ENCODE measurements at regions not wholly inside any gene's neighbourhood (a gene's known extent, or its start where the extent isn't known, plus 50 kb on each side); places are given as distances from the start of the nearest gene placed in this dataset.

- no peak for DNase-seq (ENCODE audit: low spot score)
Measured at GRCh38 chr9:95670122-95670521, 153.4 kb upstream of the PTCH1 start.

- no peak for DNase-seq (ENCODE audit: low spot score)
Measured at GRCh38 chr9:95669253-95669652, 152.5 kb upstream of the PTCH1 start.

GRCh38 chr9:95667789-95668188 is 151.0 kb upstream of the PTCH1 start:
- no peak for DNase-seq (ENCODE audit: low spot score)

GRCh38 chr9:95666785-95667155 is 150.0 kb upstream of the PTCH1 start:
- no peak for DNase-seq (ENCODE audit: low spot score)

GRCh38 chr9:95666096-95666784 is 149.5 kb upstream of the PTCH1 start:
- DNase-seq (ENCODE audit: low spot score): no peak

GRCh38 chr9:95653246-95653645 is 136.5 kb upstream of the PTCH1 start:
- DNase-seq (ENCODE audit: low spot score): no peak

GRCh38 chr9:95650720-95651119 is 133.9 kb upstream of the PTCH1 start:
- no peak for DNase-seq (ENCODE audit: low spot score)

- peak; percentile 37 for DNase-seq (ENCODE audit: low spot score)
Measured at GRCh38 chr9:95649801-95650213, 133.0 kb upstream of the PTCH1 start.

- no peak for DNase-seq (ENCODE audit: low spot score)
Measured at GRCh38 chr9:95648225-95648624, 131.5 kb upstream of the PTCH1 start.

GRCh38 chr9:95645992-95646391 is 129.2 kb upstream of the PTCH1 start:
- DNase-seq (ENCODE audit: low spot score): no peak

GRCh38 chr9:95645579-95645978 is 128.8 kb upstream of the PTCH1 start:
- no peak for DNase-seq (ENCODE audit: low spot score)

- no peak for DNase-seq (ENCODE audit: low spot score)
Measured at GRCh38 chr9:95644377-95644776, 127.6 kb upstream of the PTCH1 start.

- no peak for DNase-seq (ENCODE audit: low spot score)
Measured at GRCh38 chr9:95643619-95644018, 126.8 kb upstream of the PTCH1 start.

GRCh38 chr9:95642189-95642588 is 125.4 kb upstream of the PTCH1 start:
- no peak for DNase-seq (ENCODE audit: low spot score)

- no peak for DNase-seq (ENCODE audit: low spot score)
Measured at GRCh38 chr9:95641586-95641985, 124.8 kb upstream of the PTCH1 start.

- DNase-seq (ENCODE audit: low spot score): no peak
Measured at GRCh38 chr9:95640336-95640735, 123.6 kb upstream of the PTCH1 start.

- no peak for DNase-seq (ENCODE audit: low spot score)
Measured at GRCh38 chr9:95635986-95636671, 119.4 kb upstream of the PTCH1 start.

- no peak for DNase-seq (ENCODE audit: low spot score)
Measured at GRCh38 chr9:95634536-95634935, 117.8 kb upstream of the PTCH1 start.

GRCh38 chr9:95634114-95634513 is 117.3 kb upstream of the PTCH1 start:
- no peak for DNase-seq (ENCODE audit: low spot score)

GRCh38 chr9:95629585-95629984 is 112.8 kb upstream of the PTCH1 start:
- DNase-seq (ENCODE audit: low spot score): no peak

- no peak for DNase-seq (ENCODE audit: low spot score)
Measured at GRCh38 chr9:95627802-95628201, 111.0 kb upstream of the PTCH1 start.

GRCh38 chr9:95626885-95627558 is 110.3 kb upstream of the PTCH1 start:
- DNase-seq (ENCODE audit: low spot score): no peak

GRCh38 chr9:95626341-95626740 is 109.6 kb upstream of the PTCH1 start:
- no peak for DNase-seq (ENCODE audit: low spot score)

Measured in AG08395 (cell line).